ENCODE measurements at regions not wholly inside any gene's neighbourhood (a gene's known extent, or its start where the extent isn't known, plus 50 kb on each side); places are given as distances from the start of the nearest gene placed in this dataset.

- TF ChIP-seq CTCF (conservative IDR thresholded peaks at IDR 0.05; ENCODE audit: low read depth in 2 of 2) = no peak
- no peak for TF ChIP-seq POLR2AphosphoS5 (IDR thresholded peaks at IDR 0.05; ENCODE audit: low read depth)
- TF ChIP-seq EZH2 (IDR thresholded peaks at IDR 0.05; ENCODE audit: low read depth, unreplicated experiment) = no peak
- TF ChIP-seq REST (IDR thresholded peaks at IDR 0.05; ENCODE audit: unreplicated experiment) = no peak
- no peak for TF ChIP-seq ZNF462 (CRISPR knock-in tag; IDR thresholded peaks at IDR 0.05)
- TF ChIP-seq JUNB (IDR thresholded peaks at IDR 0.05; ENCODE audit: unreplicated experiment) = no peak
- no peak for TF ChIP-seq ZNF331 (CRISPR knock-in tag; IDR thresholded peaks at IDR 0.05; ENCODE audit: low read depth)
- no peak for TF ChIP-seq ETS1 (IDR thresholded peaks at IDR 0.05)
- no peak for TF ChIP-seq CREB1 (CRISPR knock-in tag; IDR thresholded peaks at IDR 0.05; ENCODE audit: low read depth)
- TF ChIP-seq STAT1 (IDR thresholded peaks at IDR 0.05; ENCODE audit: unreplicated experiment) = no peak
- no peak for TF ChIP-seq EZH2phosphoT487 (IDR thresholded peaks at IDR 0.05; ENCODE audit: unreplicated experiment)
- no peak for TF ChIP-seq ZNF114 (CRISPR knock-in tag; IDR thresholded peaks at IDR 0.05)
Measured at GRCh38 chr13:57815600-57815999, 184.1 kb downstream of the PCDH17 start.

Data from GM23338 (cell line).